Ureter (tissue), 1 donor: ENCODE measurements at regions not wholly inside any gene's neighbourhood (a gene's known extent, or its start where the extent isn't known, plus 50 kb on each side); places are given as distances from the start of the nearest gene placed in this dataset.
"Not testable (repeated sequence)": the region's sequence is repeated elsewhere in the genome, so short reads cannot be mapped to it uniquely, and the experiment has no call there.

ENCODE experiments used
- DNase-seq: peaks from one replicate; pipeline ENCODE4 v3.0.0-alpha.2; 2020; ENCODE audit warnings: low spot score
- donor health status: DM: yes; HTN: yes; CAD: no.

DNA sequence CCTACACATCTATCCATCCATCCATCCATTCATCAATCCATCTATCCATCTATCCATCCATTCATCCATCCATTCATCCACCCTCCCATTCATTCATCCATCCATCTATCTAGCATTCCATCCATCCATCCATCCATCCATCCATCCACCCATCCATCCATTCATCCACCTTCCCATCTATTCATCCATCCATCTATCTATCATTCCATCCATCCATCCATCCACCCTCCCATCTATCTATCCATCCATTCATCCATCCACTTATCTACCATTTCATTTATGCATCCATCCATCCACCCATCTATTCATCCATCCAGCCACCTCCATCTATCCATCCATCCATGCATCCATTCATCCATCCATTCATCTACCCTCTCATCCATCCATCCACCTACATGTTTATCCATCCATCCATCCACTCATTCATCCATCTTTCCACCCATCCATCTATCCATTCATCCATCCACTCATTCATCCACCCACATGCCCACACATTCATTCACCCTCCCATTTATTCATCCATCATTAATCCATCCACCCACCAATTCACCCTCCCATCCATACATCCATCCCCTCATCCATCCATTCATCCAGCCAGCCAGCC lies 258.5 kb downstream of the CRLF2 start:
- peak; percentile 9 for DNase-seq

DNA sequence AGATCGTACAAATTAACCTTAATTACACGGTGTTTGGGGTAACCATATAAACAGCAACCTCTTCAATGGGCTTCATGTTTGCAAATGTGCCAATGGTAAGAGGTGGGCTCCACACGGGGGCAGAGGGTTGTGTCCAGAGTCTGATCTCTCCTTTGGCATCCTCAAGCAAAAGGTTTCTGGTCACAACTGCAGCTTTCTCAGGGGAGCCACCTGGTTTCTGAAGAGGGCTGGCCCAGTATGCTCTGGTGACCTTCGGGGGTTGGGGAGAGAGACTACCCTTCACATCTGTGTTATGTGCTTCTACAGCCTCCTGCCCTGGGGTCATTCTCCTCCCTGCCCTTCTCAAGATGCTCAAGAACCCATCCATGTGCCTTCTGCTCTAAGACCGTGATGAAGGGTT lies 259.6 kb downstream of the CRLF2 start:
- peak; percentile 18 for DNase-seq

- peak; percentile 4 for DNase-seq
These were observed 265.2 kb downstream of the CRLF2 start for GRCh38 chrX:947262-947661.

- no peak for DNase-seq
These were observed 269.4 kb downstream of the CRLF2 start for GRCh38 chrX:943035-943434.

DNA sequence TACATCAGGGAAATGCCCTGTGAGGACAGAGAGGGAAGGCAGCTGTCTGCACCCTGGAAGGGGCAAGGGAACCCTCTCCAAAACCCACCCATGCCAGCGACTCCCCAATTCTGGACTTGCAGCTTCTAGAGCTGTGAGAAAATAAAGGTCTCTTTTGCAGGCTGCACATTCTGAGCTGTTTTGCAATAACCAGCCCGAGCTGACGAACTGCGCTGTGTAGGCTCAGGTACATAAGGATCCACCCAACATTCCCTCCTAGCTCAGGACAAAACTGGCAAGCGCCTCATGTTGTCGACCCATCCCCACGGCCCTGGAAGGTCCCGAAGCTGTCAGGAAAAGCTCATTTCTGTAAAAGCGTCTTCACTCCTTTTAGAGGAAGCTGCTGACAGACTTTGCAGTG lies 271.8 kb downstream of the CRLF2 start:
- peak; percentile 35 for DNase-seq

GRCh38 chrX:936979-937769 lies 275.3 kb downstream of the CRLF2 start:
- peak; percentile 33 for DNase-seq

DNA sequence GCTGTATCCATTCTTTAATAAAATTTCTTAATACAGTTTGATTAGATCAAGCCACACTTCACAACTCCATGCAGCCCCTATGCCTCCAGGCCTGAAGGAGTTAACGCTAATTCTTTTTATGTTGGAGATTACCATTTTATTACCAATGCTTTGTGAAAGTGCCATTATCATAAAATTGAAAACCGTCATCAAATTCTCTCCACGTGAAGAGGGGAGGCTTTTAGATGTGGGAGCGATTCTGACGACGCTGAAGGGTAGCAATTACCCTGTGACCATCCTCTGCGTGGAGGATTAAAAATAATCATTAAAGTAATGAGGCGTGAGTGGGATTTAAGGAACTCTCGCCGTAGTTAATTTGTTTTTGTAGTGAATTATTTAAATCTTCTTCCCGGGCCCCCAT lies 278.8 kb downstream of the CRLF2 start:
- DNase-seq: no peak

DNA sequence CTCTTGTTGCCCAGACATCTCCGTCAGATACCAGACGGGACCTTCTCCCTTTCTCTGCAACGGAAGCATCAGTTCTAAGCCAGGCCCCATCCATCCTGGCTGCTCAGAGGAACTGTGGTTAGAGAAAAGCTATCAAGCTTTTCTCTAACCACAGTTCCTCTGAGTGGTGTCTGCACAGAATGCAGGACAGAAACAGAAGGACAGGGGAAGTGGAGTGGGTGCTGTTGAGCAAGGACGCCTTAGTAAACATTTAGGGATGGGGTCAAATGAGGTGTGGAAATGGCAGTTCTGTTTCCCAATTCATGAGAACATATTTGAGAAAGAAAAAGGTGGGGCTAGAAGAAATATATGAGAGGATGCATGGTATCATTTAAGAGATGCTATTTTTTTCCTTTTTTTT lies 283.8 kb downstream of the CRLF2 start:
- DNase-seq: peak; percentile 4

- peak; percentile 3 for DNase-seq
These were observed 285.5 kb downstream of the CRLF2 start for GRCh38 chrX:926991-927390.

DNA sequence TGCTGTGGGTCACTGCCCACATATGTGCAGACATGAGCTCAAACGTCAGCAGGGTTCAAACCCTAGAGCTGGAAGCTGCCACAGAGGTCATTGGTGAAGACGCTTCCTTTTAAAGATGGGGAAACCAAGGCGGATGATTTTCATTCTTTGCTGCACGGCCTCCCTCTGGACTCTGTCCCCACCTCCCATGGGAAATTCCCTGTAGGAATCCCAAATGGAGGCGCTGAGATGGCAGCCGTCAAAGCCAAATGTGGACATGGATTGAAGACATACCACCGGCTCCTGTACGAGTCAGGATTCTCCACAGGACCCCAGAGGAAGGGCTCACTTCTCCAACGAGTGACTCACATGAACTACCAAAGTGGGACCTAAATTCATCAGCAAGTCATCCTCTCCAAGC lies 286.4 kb downstream of the CRLF2 start:
- peak; percentile 12 for DNase-seq

DNA sequence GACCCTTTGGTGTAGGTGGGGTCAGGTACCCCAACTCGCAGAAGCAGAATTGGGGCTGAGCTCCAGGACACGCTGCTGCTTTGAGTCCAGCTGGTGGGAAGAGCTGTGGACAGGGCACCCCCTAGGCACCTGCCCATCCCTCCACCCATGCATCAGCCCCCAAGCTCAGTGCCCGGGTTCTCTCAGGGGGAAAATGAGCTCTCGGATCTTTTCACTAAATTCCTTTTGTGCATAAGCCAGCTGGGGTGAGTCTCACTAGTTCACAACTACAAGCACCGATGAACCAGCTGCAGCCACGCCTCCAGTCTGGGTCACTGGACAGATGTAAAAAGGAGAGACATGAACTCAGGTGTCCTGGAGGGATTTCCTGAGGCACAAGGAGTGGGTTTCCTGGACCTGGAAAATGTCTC lies 286.8 kb downstream of the CRLF2 start:
- peak; percentile 28 for DNase-seq

DNA sequence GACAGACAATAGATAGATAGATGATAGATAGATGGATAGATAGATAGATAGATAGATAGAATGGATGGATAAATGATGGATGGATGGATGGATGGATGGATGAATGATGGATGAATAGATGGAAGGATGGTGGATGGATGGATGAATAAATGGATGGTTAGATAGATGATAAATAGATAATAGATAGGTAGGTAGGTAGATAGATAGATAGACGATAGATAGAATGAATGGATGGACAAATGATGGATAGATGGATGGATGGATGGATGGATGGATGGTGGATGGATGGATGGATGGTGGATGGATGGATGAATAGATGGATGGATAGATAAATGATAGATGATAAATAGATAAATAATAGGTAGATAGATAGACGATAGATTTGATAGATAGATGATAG lies 287.4 kb downstream of the CRLF2 start:
- no peak for DNase-seq

- DNase-seq: no peak
These were observed 288.4 kb downstream of the CRLF2 start for GRCh38 chrX:924017-924416.

- DNase-seq: peak; percentile 22
These were observed 289.7 kb downstream of the SHOX start for GRCh38 chrX:920234-920799.

DNA sequence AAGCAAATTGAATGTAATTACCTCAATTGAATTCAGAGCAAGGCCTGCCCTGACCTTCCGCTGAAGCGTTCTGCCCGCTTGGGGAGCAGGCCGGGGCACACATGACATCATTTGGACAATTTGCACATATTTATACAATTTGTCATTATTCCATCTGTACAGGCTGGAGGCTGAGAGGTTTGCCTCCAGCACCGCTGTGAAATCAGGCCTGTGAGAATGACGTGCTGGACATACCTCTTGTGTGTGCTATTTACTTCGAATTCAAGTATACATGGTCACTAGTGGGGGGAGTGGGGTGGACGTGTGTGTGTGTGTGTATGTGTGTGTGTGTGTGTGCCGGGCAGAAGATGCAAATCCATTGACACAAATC lies 285.6 kb downstream of the SHOX start:
- no peak for DNase-seq

DNA sequence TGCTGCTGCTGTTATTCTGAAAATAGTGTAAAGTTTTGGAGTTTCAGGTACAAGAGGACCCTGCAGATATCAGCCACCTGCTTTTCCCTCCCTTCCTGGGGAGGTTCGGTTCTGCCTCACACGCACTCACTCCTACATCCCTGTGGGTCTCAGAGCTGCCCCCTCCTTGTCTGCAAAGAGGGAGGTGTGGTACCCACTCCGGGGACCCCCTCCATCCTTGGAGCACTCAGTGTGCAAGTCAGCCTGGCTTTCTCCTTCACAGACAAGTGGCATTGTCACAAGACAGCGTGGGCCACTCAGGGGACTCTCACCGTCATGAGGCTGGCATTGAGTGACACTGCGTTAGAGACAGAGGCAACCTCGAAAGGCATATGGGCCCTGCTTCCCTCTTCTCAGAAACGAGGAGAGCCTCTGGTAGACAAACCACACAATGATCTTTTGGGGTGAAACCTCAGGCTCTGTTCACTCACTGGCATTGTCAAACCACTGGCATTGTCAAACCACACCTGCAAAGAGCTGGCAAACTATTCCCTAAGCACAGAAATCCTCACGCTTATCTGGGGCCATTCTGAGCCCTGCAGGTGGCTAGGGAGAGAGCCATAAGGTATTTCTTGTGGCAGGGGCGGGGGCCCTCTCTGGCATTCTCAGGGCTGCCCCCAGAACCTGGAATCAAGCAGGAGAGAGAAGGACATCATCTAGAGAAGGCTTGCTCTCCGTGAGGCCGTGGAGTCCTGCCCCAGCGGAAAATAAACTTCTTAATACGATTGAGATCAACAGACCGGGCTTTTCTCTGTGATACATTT lies 285.0 kb downstream of the SHOX start:
- no peak for DNase-seq

DNA sequence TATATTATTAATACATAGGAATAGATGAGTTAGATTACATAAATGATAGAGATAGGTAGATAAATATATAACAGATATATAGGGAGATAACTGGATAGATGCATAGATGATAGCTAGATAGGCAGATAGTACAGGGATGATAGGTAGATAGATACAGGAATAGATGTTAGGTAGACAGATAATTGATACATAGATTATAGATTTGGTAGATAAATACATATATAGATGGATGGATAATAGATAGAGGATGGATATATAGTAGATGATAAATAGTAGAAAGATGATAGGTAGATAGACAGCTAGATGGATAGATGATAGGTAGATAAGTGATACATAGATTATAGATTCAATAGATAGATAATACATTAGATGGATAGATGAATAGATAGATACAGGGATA lies 283.6 kb downstream of the SHOX start:
- no peak for DNase-seq

- DNase-seq: no peak
These were observed 282.1 kb downstream of the SHOX start for GRCh38 chrX:912677-913076.

- not testable (repeated sequence) for DNase-seq
These were observed 278.5 kb downstream of the SHOX start for GRCh38 chrX:909068-909467.

- DNase-seq: no peak
These were observed 276.0 kb downstream of the SHOX start for GRCh38 chrX:906586-906985.

GRCh38 chrX:905848-906566 lies 275.4 kb downstream of the SHOX start:
- DNase-seq: no peak

GRCh38 chrX:903116-903515 lies 272.5 kb downstream of the SHOX start:
- no peak for DNase-seq
